HG03196 (cell line): ENCODE measurements at regions not wholly inside any gene's neighbourhood (a gene's known extent, or its start where the extent isn't known, plus 50 kb on each side); places are given as distances from the start of the nearest gene placed in this dataset.

Experiments used
- ATAC-seq: cut with Tn5 transposase; IDR thresholded peaks from one replicate; pipeline ENCODE4 v1.9.1; 2021; ENCODE audit not compliant: unreplicated experiment

DNA sequence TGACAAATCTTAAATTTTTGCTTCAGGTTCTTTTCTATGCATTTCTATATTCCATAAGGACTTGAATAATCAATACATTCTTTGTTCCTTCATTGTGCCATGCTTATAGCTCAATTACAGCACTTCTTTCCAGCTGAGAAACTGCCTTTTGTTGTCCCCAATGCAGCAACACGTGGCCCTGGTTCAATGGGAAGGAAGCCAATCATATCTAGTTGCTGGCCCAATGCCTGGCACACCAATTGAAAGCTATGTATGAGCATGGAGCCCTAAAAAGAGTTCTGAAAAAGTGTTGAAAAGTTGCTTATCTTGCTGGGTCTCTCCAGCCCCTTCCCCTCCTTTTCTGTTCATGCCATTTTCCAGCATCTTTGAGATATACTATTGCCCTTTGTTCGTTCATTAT lies 448.0 kb upstream of the FAT3 start:
- no peak for ATAC-seq

DNA sequence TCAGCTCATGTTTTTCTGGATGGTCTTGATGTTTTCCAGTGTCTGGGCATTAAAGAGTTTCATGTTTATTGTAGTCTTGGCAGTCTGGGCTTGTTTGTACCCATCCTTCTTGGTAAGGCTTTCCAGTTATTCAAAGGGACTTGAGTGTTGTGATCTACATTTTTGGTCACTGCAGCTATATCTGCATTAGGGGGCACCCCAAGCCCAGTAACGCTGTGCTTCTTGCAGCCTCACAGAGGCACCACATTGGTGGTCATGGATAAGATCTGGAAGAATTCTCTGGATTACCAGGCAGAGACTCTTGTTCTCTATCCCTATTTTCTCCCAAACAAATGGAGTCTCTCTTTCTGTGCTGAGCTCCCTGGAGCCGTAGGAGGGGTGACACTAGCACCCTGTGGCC lies 451.5 kb upstream of the FAT3 start:
- ATAC-seq = no peak

DNA sequence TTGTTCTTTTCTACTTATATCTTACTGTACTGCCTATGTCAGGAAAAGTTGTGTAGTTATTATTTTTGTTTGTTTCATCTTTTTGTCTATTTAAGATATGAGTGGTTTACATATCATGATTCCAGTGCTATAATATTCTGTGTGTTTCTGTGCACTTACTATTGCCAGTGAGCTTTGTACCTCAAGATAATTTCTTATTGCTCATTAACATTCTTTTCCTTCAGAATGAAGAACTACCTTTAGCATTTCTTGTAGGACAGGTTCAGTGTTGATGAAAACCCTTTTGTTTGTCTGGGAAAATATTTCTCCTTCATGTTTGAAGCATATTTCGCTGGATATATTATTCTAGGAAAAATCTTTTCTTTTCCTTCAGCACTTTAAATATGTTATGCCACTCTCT lies 452.7 kb upstream of the FAT3 start:
- ATAC-seq = no peak

DNA sequence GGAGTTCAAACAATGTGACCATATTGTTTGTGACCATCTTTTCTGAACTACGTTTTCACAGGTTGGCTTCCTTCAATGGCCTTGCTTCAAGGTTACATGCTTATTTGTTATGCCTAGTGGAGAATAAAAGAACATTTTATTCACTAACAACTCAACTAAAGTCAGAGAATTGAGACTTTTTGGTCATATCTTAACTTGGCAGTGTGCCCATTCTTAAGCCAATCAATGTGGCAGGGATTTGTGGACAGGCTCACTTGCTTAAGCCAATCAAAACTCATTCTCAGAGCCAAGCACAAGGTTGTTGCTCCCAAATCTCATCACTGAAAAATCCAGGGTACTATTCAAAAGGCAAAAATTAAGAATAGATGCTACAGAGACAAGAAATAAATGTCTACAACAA lies 455.8 kb upstream of the FAT3 start:
- no peak for ATAC-seq

DNA sequence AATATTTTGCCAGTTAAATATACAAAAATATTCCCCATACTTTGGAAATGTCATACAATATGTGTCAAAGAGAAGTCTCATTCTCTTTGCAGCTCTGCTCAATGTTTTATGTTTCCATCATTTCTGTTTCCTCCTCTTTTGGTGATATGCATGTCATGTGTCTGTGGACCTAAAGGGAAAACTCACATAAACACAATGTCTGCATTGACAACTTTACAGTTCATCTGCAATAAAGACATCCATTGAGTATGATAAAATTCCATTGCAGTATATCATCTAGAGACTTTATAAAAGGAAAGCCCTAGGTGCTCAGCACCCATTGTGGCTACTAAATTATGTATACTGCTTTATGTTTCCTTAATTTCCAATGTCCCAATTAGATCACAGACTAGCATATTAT lies 461.3 kb upstream of the FAT3 start:
- no peak for ATAC-seq

DNA sequence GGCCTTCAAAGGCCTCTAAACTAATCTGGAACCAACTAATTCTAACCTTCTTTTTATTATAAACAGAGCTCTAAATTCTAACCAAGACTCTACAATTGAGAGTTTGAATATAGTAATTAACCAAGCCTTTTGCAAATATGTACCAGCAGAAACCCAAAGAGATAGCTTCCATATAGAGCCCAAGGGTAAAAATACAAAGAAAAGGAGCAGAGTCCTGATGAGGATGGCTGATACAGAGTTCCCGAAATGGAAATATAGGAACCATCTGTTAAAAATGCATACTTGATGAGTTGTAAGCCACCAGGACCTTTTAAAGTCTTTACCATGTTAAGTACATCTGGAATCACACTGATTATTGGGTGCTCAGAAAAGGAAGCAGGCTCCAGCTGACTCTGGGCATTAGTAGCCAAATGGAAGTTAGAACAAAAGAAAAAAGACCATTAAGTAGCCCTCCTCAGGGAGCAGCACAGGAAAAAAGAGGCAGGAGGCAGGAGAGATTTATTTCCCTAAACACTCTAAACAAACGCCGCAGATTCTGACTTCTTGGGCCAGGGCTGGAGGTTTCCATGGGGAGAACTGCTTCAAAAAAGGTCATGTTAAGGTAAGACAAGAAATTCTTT lies 463.1 kb upstream of the FAT3 start:
- no peak for ATAC-seq

DNA sequence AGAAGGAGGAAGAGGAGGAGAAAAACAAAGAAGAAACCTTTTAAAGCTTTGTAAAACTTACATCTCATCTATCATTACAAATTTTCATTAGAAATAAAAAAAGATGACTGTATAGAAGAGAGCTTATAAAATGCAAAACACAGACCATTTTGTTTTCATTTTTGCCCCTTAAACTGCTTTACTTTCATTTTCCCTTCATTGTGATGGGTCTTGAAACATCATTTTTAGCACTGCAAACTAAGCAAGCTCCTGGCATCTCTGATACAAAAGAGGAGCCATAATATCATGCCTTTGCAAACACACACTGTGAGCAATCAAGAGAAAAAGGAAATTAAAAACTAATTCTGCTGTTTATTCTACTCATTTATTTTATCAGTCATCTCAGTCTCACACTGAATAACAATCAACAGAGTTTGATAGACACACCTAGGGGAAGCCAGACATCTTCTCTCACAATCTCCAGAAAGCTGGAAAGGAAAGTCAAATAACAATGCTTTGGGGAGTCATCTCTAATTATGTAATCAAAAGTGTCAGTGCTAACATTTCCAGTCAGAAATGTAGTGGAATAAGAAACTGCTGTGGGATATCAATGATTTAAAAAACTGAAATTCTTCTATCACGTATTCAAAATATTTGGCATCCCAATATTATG lies 467.7 kb upstream of the FAT3 start:
- no peak for ATAC-seq

DNA sequence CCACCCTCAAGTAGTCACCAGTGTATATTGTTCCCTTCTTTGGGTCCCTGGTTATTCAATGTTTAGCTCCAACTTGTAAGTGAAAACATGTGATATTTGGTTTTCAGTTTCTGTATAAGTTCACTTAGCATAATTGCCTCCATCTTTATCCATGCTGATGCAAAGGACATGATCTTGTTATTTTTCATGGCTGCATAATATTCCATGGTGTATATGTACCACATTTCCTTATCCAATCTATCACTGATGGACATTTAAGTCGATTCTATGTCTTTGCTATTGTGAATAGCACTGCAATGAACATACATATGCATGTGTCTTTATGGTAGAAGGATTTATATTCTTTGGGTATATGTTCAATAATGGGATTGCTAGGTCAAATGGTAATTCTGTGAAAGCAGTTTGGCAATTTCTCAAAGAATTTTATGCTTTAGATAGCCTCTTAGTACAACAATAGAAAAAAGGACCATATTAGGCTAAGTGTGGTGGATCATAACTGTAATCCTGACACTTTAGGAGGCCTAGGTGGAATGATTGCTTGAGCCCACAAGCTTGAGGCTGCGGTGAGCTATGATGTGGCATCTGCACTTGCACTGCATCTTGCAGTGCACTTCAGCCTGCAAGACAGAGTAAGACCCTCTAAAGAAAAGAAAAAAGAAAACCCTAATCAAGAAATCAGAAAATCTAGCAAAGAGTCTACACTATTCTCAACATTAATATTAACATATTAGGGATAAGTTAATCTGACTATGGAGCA lies 468.5 kb upstream of the FAT3 start:
- ATAC-seq = no peak

DNA sequence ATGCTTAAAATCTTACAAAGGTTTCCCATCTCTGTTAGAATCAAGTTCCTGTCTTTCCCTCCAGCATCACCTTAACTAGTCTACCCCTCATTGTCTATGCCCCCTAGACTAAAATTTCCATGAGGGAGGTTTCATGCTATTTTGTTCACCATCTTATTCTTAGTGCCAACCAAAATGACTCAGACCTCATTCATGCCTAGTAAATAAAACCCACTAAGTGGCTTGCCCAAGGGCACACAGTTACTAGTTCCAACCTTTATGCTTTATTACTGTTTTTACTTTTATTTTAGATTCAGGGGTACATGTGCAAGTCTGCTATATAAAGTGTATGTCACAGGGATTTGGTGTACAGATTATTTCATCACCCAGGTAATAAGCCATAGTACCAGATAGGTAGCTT lies 469.1 kb upstream of the FAT3 start:
- ATAC-seq = no peak

DNA sequence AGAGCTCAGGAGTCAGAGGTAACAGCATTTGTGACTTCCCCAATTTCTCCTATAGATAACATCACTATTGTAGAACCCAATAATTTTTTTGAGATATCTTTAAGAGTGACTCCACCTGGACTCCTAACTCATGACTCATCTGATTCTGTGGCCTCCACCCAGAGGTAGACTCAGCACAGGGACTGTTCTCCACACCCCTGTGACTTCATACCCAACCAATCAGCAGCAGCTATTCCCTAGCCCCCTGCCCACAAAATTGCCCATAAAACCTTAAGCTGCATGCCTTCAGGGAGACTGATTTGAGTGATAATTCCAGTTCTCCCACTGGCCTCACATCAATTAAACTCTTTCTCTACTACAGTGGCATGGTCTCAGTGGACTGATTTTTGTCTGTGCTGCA lies 475.4 kb upstream of the FAT3 start:
- ATAC-seq = no peak

DNA sequence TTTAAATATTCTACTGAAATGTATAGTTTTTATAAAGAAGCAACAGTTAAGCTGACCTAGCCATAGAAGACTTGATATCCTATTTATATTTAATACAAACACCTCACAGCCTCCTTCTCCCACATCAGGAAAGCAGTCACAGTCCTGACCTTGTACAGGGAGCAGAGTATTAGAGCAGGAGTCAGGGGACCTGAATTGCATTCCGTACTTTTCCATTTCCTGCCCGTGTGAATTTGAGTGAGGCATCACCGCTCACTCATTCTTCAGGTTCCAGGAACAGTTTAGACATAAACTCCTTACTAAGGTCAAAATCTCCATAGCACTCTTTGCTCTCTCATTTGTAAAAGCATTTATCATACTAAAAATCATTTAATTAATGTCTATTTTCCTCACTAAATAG lies 482.5 kb upstream of the FAT3 start:
- no peak for ATAC-seq

DNA sequence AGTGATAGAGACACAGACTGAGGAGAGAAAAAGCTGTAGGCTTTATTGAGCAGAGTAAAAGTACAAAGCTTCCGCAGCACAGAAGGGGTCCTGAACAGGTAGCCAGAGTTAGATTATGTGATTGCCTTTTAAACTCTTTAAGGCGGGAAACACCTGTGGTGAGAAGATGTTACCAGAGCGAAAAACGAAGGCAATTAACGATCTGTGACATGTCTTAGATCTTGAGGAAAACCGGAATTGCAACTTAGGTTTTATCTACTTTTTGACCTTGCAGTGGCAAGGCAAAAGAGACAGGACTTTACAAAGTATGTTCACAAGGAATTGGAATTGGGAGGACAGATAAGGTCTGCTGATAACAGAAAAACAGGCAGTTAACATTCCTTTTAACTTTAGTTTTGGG lies 493.6 kb upstream of the FAT3 start:
- no peak for ATAC-seq

DNA sequence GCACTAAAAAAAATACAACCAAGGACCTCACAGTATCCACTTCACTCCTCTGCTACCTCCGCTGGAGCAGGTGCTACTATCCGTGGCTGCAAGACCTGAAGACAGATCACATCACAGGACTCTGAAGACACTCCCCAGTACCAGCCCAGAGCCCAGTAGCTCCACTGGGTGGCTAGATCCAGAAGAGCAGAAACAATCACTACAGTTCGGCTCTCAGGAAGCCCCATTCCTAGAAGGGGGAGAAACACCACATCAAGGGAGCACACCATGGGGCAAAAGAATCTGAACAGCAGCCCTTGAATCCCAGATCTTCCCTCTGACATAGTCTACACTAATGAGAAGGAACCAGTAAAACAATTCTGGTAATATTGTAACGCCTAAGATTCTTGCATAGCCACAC lies 494.0 kb upstream of the FAT3 start:
- ATAC-seq = no peak

DNA sequence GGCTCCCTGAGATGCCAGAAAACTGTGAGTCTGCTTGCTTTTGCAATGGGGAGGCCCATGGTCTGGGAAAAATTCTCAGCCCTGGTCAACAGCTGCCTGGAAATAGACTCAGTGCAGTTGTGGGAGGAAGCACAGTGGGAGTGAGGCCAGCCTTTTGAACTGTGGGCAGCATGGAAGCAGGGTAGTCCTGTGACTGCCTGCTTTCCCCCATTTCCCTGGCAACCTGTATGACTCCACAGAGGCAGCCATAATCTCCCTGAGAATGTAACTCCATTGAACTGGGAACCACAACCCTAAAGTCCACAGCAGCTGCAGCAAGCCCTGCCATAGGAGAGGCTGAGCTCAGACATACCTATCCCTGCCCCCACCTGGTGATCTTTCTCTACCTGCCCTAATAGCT lies 494.6 kb upstream of the FAT3 start:
- ATAC-seq = no peak

DNA sequence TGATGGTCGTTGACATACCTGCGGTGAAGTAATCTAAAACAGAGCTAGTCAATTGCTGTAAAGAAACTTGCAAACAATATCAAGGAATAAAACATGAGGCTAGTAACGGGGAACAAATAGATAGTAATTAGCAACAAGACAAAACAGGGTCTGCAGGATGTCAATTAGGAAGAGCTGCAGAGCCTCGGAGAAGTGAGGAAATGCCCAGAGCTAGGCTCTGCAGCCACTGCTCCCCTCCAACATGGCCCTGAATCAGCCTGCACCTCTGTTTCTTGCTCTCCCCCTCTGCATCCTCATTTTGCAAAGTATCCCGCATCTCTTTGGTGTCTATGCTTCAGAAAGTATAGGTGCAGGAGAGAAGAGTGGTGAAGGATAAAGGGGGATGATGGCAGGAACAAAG lies 507.4 kb upstream of the FAT3 start:
- ATAC-seq = no peak

DNA sequence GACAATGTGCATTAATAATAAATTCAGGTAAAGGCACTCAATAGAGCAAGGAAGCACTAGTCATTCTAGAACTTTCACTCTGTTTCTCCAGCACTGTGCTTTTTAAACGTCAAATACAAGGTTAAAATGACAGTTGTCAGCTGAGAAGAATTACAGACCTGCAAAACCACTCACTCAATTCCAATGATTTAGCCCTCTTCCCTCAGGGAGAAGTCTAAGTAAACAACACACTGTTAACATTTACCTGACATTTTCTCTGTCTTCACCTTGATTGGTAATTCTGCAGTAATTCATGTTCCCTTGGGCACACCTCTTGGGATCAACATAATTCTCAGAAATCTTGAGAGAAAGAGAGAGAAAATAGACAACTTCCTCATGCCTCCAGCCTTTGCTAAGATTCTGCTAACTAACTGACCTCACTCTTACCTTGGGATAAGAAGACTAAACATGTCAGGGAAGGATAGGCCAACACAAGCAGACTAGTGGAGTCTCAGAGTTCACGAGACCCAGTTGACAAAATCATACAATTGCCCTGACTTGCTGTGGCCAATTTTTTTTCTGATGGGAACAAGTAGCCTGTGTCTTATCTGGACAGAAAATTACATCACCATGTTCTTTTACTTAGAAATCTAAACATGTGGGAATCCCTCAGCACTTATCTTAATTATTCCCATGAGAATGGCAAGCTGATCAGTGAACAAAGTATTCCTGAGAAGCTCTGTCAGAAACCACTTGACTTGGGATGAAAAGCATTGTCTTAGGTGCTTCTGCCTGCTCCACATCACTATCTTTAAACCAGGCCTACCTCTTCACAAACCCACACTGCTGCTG lies 516.8 kb upstream of the FAT3 start:
- ATAC-seq = no peak

DNA sequence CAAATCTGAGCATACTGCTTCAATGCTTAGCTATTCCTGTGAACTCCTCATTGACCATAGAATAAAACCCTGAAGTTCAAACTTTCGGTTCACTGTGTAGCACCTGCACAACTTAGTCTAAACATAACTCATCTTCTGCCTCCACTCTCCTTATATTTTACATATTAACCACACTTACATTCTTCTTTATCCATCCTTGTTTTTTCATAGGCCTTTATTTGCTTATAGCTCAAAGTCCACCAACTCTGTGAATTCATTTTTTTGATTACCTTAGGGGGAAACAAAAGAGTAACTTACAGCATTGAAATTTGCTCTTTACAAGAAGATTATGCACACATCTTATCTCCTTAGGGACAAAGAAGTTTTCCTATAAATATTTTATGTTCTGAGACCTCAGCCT lies 521.6 kb upstream of the FAT3 start:
- no peak for ATAC-seq

DNA sequence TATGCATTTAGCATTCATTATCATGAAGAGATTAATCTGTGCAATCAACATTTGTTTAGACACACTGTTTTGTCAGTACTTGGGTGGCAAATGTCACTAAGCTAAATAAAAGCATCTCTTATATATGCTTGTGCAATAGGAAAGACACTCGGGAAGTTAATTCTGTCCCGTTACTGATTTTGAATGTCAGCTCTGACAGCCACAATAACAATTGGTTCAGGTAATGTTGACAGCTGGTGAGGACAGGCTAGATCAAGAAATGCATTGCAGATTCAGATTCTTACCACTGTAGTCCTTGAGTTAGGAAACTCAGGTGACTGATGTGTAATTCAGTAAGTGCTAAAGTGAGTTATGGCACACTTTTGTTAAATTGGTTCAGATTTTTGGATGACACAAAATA lies 523.8 kb upstream of the FAT3 start:
- no peak for ATAC-seq

DNA sequence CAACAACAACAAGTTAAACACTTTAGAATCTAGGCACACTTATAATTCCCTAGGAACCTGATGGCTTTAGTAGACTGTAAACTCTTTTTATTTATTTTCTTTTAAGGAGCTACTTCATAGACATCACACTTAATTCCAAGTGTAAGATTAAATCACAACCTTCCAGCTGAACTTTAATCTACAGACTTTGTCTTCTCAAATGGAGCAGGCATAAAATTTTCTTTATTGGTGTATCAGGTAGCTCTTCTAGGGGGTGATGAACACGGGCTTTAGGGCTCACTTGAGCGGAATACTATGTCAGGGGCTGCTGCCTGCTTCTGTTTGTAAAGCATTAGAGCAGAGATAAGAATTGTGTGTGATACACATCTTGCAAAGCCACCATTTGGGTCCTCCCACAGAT lies 525.8 kb upstream of the FAT3 start:
- no peak for ATAC-seq

DNA sequence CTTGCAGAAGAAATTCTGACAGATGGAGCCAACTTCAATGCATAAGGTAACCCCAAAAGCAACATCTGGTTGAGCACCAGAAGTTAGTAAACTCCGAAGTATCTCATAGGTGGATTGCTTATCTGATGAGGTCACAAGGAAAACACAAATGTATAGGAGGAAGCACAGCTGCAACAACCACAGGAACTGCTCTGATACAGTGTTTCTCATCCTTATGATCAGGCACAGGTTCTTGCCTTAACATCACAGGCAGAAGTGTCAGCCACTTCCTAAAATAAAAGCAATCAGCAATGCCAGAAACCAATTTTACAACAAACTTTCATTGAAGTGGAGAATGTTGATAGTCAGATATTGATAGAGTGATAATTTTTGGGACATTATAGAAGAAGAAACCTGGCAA lies 530.3 kb upstream of the FAT3 start:
- ATAC-seq = no peak

DNA sequence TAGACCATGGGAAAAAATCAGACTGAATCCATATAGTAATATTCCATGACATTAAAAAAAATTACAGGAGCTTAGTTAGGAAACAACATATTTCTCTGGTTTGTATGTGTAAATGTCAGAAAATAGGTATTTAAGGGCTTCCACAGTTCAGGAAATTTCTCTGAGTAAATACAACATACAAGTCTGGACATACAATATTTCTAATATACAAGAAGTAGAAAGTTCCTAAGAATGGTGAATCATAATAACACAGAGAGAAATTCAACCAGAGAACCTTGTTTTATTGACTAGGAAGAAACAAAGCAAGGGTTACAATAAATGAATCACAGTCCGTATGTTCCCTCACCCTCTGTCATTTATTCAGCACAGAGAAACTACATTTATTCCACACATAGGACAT lies 532.7 kb upstream of the FAT3 start:
- no peak for ATAC-seq

DNA sequence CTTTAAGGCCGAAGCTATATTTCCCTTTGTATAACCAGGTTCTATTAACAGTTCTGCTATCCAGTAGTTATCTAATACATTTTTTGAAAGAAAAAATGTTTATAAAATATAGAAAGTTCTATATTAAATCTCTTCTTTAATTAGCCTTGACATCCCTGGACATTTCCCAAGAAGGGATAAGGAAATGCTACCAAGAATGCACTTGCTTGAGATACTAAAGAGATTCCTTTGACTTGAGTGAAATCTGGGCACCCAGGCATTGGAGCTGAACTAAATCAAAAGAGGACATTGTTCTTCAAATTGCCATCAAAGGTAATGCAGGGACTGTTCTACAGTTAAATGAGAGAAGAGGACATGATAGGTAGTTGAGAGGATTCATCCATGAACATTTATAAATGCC lies 535.9 kb upstream of the FAT3 start:
- no peak for ATAC-seq
